Astrocyte (in vitro differentiated cells and primary cell): ENCODE measurements at regions not wholly inside any gene's neighbourhood (a gene's known extent, or its start where the extent isn't known, plus 50 kb on each side); places are given as distances from the start of the nearest gene placed in this dataset.

Experiments used
- CTCF ChIP-seq: IDR thresholded peaks from 2 replicates; pipeline ENCODE4 v1.5.1; 2011; ENCODE audit warnings: low read depth, mild to moderate bottlenecking, inconsistent platforms, low read length, moderate library complexity; ENCODE audit not compliant: insufficient read depth
- EZH2 ChIP-seq: IDR thresholded peaks from 2 replicates; pipeline ENCODE4 v1.6.1; 2012; ENCODE audit warnings: mild to moderate bottlenecking, low read length, inconsistent platforms; ENCODE audit not compliant: insufficient read depth

- TF ChIP-seq CTCF, result no peak
- no peak for TF ChIP-seq EZH2
These were observed 79.8 kb upstream of the LOC128125822 start for GRCh38 chr6:63492476-63492875.
